ENCODE measurements at regions not wholly inside any gene's neighbourhood (a gene's known extent, or its start where the extent isn't known, plus 50 kb on each side); places are given as distances from the start of the nearest gene placed in this dataset.
"Not testable (repeated sequence)": the region's sequence is repeated elsewhere in the genome, so short reads cannot be mapped to it uniquely, and the experiment has no call there.

- ATAC-seq (replicated peaks in 6 of 8); H3K4me3 ChIP-seq; in situ Hi-C loops (cut with MboI; ENCODE audit: low pct_unique_long_range_greater_than_20kb in 2 of 9, low sequenced_read_pairs in 9 of 9, unreplicated experiment in 9 of 9); H3K27ac ChIP-seq; H3K4me1 ChIP-seq (replicated peaks in 1 of 2): not testable (repeated sequence)
- 37 to 82% (median 72%) methylated on average over 2 to 5 of the region's 6 CpGs; no CpG with 5 or more reads in 1 of the 10 experiments for WGBS, 10 experiments
These were observed 2907.5 kb downstream of the RPIA start for GRCh38 chr2:91599000-91599399.

GRCh38 chr2:91602860-91603259 is 2911.4 kb downstream of the RPIA start:
- ATAC-seq (replicated peaks in 6 of 8); H3K27ac ChIP-seq; in situ Hi-C loops (cut with MboI; ENCODE audit: low pct_unique_long_range_greater_than_20kb in 2 of 9, low sequenced_read_pairs in 9 of 9, unreplicated experiment in 9 of 9); H3K4me3 ChIP-seq; H3K4me1 ChIP-seq (replicated peaks in 1 of 2): not testable (repeated sequence)
- WGBS, 10 experiments = no CpG with 5 or more reads among the region's 1 CpG

GRCh38 chr2:91603996-91604395 is 2912.5 kb downstream of the RPIA start:
- ATAC-seq (replicated peaks in 6 of 8); H3K27ac ChIP-seq; H3K4me1 ChIP-seq (replicated peaks in 1 of 2); H3K4me3 ChIP-seq; in situ Hi-C loops (cut with MboI; ENCODE audit: low pct_unique_long_range_greater_than_20kb in 2 of 9, low sequenced_read_pairs in 9 of 9, unreplicated experiment in 9 of 9): not testable (repeated sequence)
- 63% methylated on average over 1 of the region's 3 CpGs; no CpG with 5 or more reads in 9 of the 10 experiments for WGBS, 10 experiments

- H3K27ac ChIP-seq; ATAC-seq (replicated peaks in 6 of 8); H3K4me3 ChIP-seq; H3K4me1 ChIP-seq (replicated peaks in 1 of 2); in situ Hi-C loops (cut with MboI; ENCODE audit: low pct_unique_long_range_greater_than_20kb in 2 of 9, low sequenced_read_pairs in 9 of 9, unreplicated experiment in 9 of 9): not testable (repeated sequence)
- 63% methylated on average over 2 of the region's 3 CpGs; no CpG with 5 or more reads in 9 of the 10 experiments for WGBS, 10 experiments
These were observed 2913.2 kb downstream of the RPIA start for GRCh38 chr2:91604629-91605028.

- H3K27ac ChIP-seq; H3K4me1 ChIP-seq (replicated peaks in 1 of 2); in situ Hi-C loops (cut with MboI; ENCODE audit: low pct_unique_long_range_greater_than_20kb in 2 of 9, low sequenced_read_pairs in 9 of 9, unreplicated experiment in 9 of 9); ATAC-seq (replicated peaks in 6 of 8); H3K4me3 ChIP-seq: not testable (repeated sequence)
- no CpG with 5 or more reads among the region's 7 CpGs for WGBS, 10 experiments
These were observed 2932.3 kb downstream of the RPIA start for GRCh38 chr2:91623739-91624138.

- no CpG with 5 or more reads among the region's 11 CpGs for WGBS, 10 experiments
- H3K4me1 ChIP-seq (replicated peaks in 1 of 2); H3K27ac ChIP-seq; ATAC-seq (replicated peaks in 6 of 8); H3K4me3 ChIP-seq; in situ Hi-C loops (cut with MboI; ENCODE audit: low pct_unique_long_range_greater_than_20kb in 2 of 9, low sequenced_read_pairs in 9 of 9, unreplicated experiment in 9 of 9): not testable (repeated sequence)
These were observed 2937.0 kb downstream of the RPIA start for GRCh38 chr2:91628471-91628870.

GRCh38 chr2:91657193-91657592 is 2965.7 kb downstream of the RPIA start:
- ATAC-seq (replicated peaks in 6 of 8); H3K4me3 ChIP-seq; H3K4me1 ChIP-seq (replicated peaks in 1 of 2); in situ Hi-C loops (cut with MboI; ENCODE audit: low pct_unique_long_range_greater_than_20kb in 2 of 9, low sequenced_read_pairs in 9 of 9, unreplicated experiment in 9 of 9); H3K27ac ChIP-seq: not testable (repeated sequence)
- no CpG with 5 or more reads among the region's 17 CpGs for WGBS, 10 experiments

GRCh38 chr2:91658336-91658735 is 2966.9 kb downstream of the RPIA start:
- no CpG with 5 or more reads among the region's 12 CpGs for WGBS, 10 experiments
- H3K4me3 ChIP-seq; ATAC-seq (replicated peaks in 6 of 8); in situ Hi-C loops (cut with MboI; ENCODE audit: low pct_unique_long_range_greater_than_20kb in 2 of 9, low sequenced_read_pairs in 9 of 9, unreplicated experiment in 9 of 9); H3K27ac ChIP-seq; H3K4me1 ChIP-seq (replicated peaks in 1 of 2): not testable (repeated sequence)

- H3K4me3 ChIP-seq = peak overlapping the region; percentile 33 to 44 (median 38)
- no CpG with 5 or more reads among the region's 21 CpGs for WGBS, 10 experiments
- in situ Hi-C loops (cut with MboI; ENCODE audit: low pct_unique_long_range_greater_than_20kb in 2 of 9, low sequenced_read_pairs in 9 of 9, unreplicated experiment in 9 of 9); H3K4me1 ChIP-seq (replicated peaks in 1 of 2); H3K27ac ChIP-seq: not testable (repeated sequence)
- peak; percentile 52 to 69 (median 64) for ATAC-seq (replicated peaks in 6 of 8)
These were observed 2967.9 kb downstream of the RPIA start for GRCh38 chr2:91659189-91659916.

GRCh38 chr2:91659917-91660275 is 2968.4 kb downstream of the RPIA start:
- H3K4me1 ChIP-seq (replicated peaks in 1 of 2); H3K27ac ChIP-seq; in situ Hi-C loops (cut with MboI; ENCODE audit: low pct_unique_long_range_greater_than_20kb in 2 of 9, low sequenced_read_pairs in 9 of 9, unreplicated experiment in 9 of 9): not testable (repeated sequence)
- WGBS, 10 experiments = no CpG with 5 or more reads among the region's 34 CpGs
- peak; percentile 100 for ATAC-seq (replicated peaks in 6 of 8)
- peak overlapping the region; percentile 24 to 44 (median 37) for H3K4me3 ChIP-seq

GRCh38 chr2:91667341-91667740 is 2975.9 kb downstream of the RPIA start:
- ATAC-seq (replicated peaks in 6 of 8); in situ Hi-C loops (cut with MboI; ENCODE audit: low pct_unique_long_range_greater_than_20kb in 2 of 9, low sequenced_read_pairs in 9 of 9, unreplicated experiment in 9 of 9); H3K4me1 ChIP-seq (replicated peaks in 1 of 2); H3K27ac ChIP-seq; H3K4me3 ChIP-seq: not testable (repeated sequence)
- WGBS, 10 experiments = no CpG with 5 or more reads among the region's 2 CpGs

- in situ Hi-C loops (cut with MboI; ENCODE audit: low pct_unique_long_range_greater_than_20kb in 2 of 9, low sequenced_read_pairs in 9 of 9, unreplicated experiment in 9 of 9); H3K27ac ChIP-seq; H3K4me3 ChIP-seq; H3K4me1 ChIP-seq (replicated peaks in 1 of 2); ATAC-seq (replicated peaks in 6 of 8): not testable (repeated sequence)
- WGBS, 10 experiments = no CpG with 5 or more reads among the region's 36 CpGs
These were observed 2994.1 kb downstream of the RPIA start for GRCh38 chr2:91685541-91685940.

- H3K27ac ChIP-seq; H3K4me1 ChIP-seq (replicated peaks in 1 of 2); ATAC-seq (replicated peaks in 6 of 8); in situ Hi-C loops (cut with MboI; ENCODE audit: low pct_unique_long_range_greater_than_20kb in 2 of 9, low sequenced_read_pairs in 9 of 9, unreplicated experiment in 9 of 9): not testable (repeated sequence)
- peak overlapping the region in 4 of 5 donors; percentile 18 to 35 (median 24) for H3K4me3 ChIP-seq
- no CpG with 5 or more reads among the region's 42 CpGs for WGBS, 10 experiments
These were observed 2994.6 kb downstream of the RPIA start for GRCh38 chr2:91686046-91686445.
